ENCODE measurements at regions not wholly inside any gene's neighbourhood (a gene's known extent, or its start where the extent isn't known, plus 50 kb on each side); places are given as distances from the start of the nearest gene placed in this dataset.

DNA sequence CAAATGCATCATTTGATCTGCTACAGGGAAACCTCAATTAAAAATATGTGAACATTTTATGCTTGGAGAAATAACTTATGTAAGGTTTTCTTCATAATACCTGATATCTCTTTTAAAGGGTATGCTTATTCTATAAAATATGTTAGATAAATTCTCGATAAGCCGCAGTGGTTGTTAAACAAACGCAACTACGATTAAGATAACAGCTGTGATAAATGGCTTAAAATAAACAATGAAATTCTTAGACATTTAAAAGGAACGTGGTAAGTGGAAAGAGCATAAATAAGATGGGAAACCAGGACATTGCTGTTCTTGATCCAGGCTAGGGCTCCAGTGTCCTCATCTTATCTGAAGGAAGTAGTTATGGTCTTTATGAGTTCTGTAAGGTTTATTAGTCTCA is 415.9 kb downstream of the CD83 start (continued):
- TF ChIP-seq ELF1 (IDR thresholded peaks at IDR 0.05; ENCODE audit: borderline replicate concordance, low read depth) = no peak
- no peak for TF ChIP-seq SIN3A (IDR thresholded peaks at IDR 0.05; ENCODE audit: low read depth)
- no peak for TF ChIP-seq TCF7L2 (IDR thresholded peaks at IDR 0.05; ENCODE audit: borderline replicate concordance, extremely low read depth, insufficient read depth, insufficient read length)
- TF ChIP-seq ZBTB33 (IDR thresholded peaks at IDR 0.05; ENCODE audit: extremely low read depth, insufficient replicate concordance, low read length) = no peak

- H3K27ac ChIP-seq (ENCODE audit: low read depth, low read length) = no peak overlapping the region
- no peaks in the 10 kb centered on the region for H4K20me1 ChIP-seq (ENCODE audit: insufficient read depth)
- DNase-seq (ENCODE audit: low read depth, low spot score) = no peak
- no peak overlapping the region for H3K9ac ChIP-seq (ENCODE audit: low read length)
- ChIA-PET CTCF (no interaction called here), RAD21 (ENCODE audit: low non-redundant PET in 1 of 2, low total read pairs in 2 of 2, uncharacterized antibody in 2 of 2, unreplicated experiment in 2 of 2) (no interaction called here), POLR2A (no interaction called here)
- H3K36me3 ChIP-seq (ENCODE audit: control insufficient read depth in 1 of 2, insufficient read depth in 2 of 2, low read length in 2 of 2) = no peaks in the 10 kb centered on the region
- no peaks in the 10 kb centered on the region; the same call in 1 of the 2 replicates for H3K9me2 ChIP-seq (ENCODE audit: insufficient read depth)
- H2AFZ ChIP-seq (ENCODE audit: low read depth, low read length, poor library complexity, severe bottlenecking) = no peak overlapping the region
- H3K27me3 ChIP-seq (ENCODE audit: insufficient read depth, low read length) = no peaks in the 10 kb centered on the region
- no peak for ATAC-seq
- no peak overlapping the region for H3K4me2 ChIP-seq (ENCODE audit: low read length)
- no peaks in the 10 kb centered on the region for H3K79me2 ChIP-seq (ENCODE audit: insufficient read depth, low read length)
- BruUV-seq (replicated peaks) = no TSS peak
- intact Hi-C loops (cut with micrococcal nuclease) = no loop called here
- peaks cover 0 to 7% of the 10 kb centered on the region in 2 experiments; a peak in 2 of 4 replicates for H3K4me1 ChIP-seq (ENCODE audit: control insufficient read depth in 1 of 2, insufficient read depth in 2 of 2, low read length in 2 of 2)
- no peaks in the 10 kb centered on the region for H3K9me3 ChIP-seq (ENCODE audit: control insufficient read depth in 1 of 2, insufficient read depth in 1 of 2, low read depth in 1 of 2, low read length in 2 of 2)
- no peak overlapping the region for H3K4me3 ChIP-seq (replicated peaks in 1 of 2; ENCODE audit: low read depth in 1 of 2, low read length in 2 of 2)
- TF ChIP-seq ELF1 (IDR thresholded peaks at IDR 0.05; ENCODE audit: borderline replicate concordance, low read depth) = no peak
- no peak for TF ChIP-seq POLR2A (IDR thresholded peaks at IDR 0.05; ENCODE audit: borderline replicate concordance, extremely low read depth, insufficient read depth, insufficient read length)
- no peak for TF ChIP-seq ZNF274 (IDR thresholded peaks at IDR 0.05; ENCODE audit: low read depth, low read length)
- TF ChIP-seq CEBPB (IDR thresholded peaks at IDR 0.05; ENCODE audit: low read depth) = no peak
- no peak for TF ChIP-seq MAX (IDR thresholded peaks at IDR 0.05)
- TF ChIP-seq FOSL1 (IDR thresholded peaks at IDR 0.05; ENCODE audit: low read depth) = no peak
- TF ChIP-seq SRF (IDR thresholded peaks at IDR 0.05; ENCODE audit: low read depth) = no peak
- TF ChIP-seq REST (IDR thresholded peaks at IDR 0.05; ENCODE audit: low read depth) = no peak
- TF ChIP-seq JUND (IDR thresholded peaks at IDR 0.05) = no peak
Observed at GRCh38 chr6:14537030-14537429, 419.5 kb downstream of the CD83 start.

Data from HCT116 (cell line).